GOT3 (cell line): ENCODE measurements at regions not wholly inside any gene's neighbourhood (a gene's known extent, or its start where the extent isn't known, plus 50 kb on each side); places are given as distances from the start of the nearest gene placed in this dataset.
"Not testable (repeated sequence)": the region's sequence is repeated elsewhere in the genome, so short reads cannot be mapped to it uniquely, and the experiment has no call there.

ENCODE experiments used
- DNase-seq: peaks from one replicate; lab custom pipeline; 2025; ENCODE audit warnings: mixed read lengths; lab: John Stamatoyannopoulos, UW

GRCh38 chr16:26594666-26595065 lies 472.1 kb upstream of the C16orf82 start:
- no peak for DNase-seq

- DNase-seq: no peak
These were observed 471.5 kb upstream of the C16orf82 start for GRCh38 chr16:26595199-26595598.

- not testable (repeated sequence) for DNase-seq
These were observed 470.7 kb upstream of the C16orf82 start for GRCh38 chr16:26596033-26596432.

GRCh38 chr16:26598061-26598460 lies 468.7 kb upstream of the C16orf82 start:
- DNase-seq: no peak

- no peak for DNase-seq
These were observed 467.5 kb upstream of the C16orf82 start for GRCh38 chr16:26598998-26599784.

- DNase-seq: no peak
These were observed 467.0 kb upstream of the C16orf82 start for GRCh38 chr16:26599785-26600104.

GRCh38 chr16:26601335-26601734 lies 465.4 kb upstream of the C16orf82 start:
- DNase-seq: no peak

GRCh38 chr16:26605626-26606271 lies 461.0 kb upstream of the C16orf82 start:
- no peak for DNase-seq

- no peak for DNase-seq
These were observed 460.2 kb upstream of the C16orf82 start for GRCh38 chr16:26606381-26607150.

- no peak for DNase-seq
These were observed 452.4 kb upstream of the C16orf82 start for GRCh38 chr16:26614237-26614841.

- DNase-seq: no peak
These were observed 443.3 kb upstream of the C16orf82 start for GRCh38 chr16:26623442-26623841.

- no peak for DNase-seq
These were observed 438.8 kb upstream of the C16orf82 start for GRCh38 chr16:26627958-26628357.

GRCh38 chr16:26631365-26631764 lies 435.4 kb upstream of the C16orf82 start:
- DNase-seq: not testable (repeated sequence)

- no peak for DNase-seq
These were observed 424.6 kb upstream of the C16orf82 start for GRCh38 chr16:26642047-26642664.

- no peak for DNase-seq
These were observed 423.2 kb upstream of the C16orf82 start for GRCh38 chr16:26643519-26643918.

GRCh38 chr16:26644912-26645543 lies 421.7 kb upstream of the C16orf82 start:
- DNase-seq: no peak

- DNase-seq: no peak
These were observed 421.1 kb upstream of the C16orf82 start for GRCh38 chr16:26645614-26646013.

GRCh38 chr16:26647870-26648269 lies 418.9 kb upstream of the C16orf82 start:
- DNase-seq: no peak

GRCh38 chr16:26648851-26649250 lies 417.9 kb upstream of the C16orf82 start:
- DNase-seq: no peak

GRCh38 chr16:26649381-26650045 lies 417.2 kb upstream of the C16orf82 start:
- no peak for DNase-seq

GRCh38 chr16:26651464-26651863 lies 415.3 kb upstream of the C16orf82 start:
- no peak for DNase-seq
